A673 (cell line): ENCODE measurements at regions not wholly inside any gene's neighbourhood (a gene's known extent, or its start where the extent isn't known, plus 50 kb on each side); places are given as distances from the start of the nearest gene placed in this dataset.

Experiments
- CTCF ChIP-seq: fragments of 300-800, 200-600 bp; sonication (generic); conservative IDR thresholded peaks from 2 replicates; pipeline ENCODE4 v1.5.1; 2017; ENCODE audit warnings: low read depth, mild to moderate bottlenecking, antibody characterized with exemption, low read length, moderate library complexity, mixed read lengths
- EZH2 ChIP-seq: fragments of 200-600 bp; sonication (generic); IDR thresholded peaks from 2 replicates; pipeline ENCODE4 v1.6.1; 2017; ENCODE audit warnings: borderline replicate concordance, low read depth, mild to moderate bottlenecking, mixed read lengths, antibody characterized with exemption, low read length; ENCODE audit not compliant: poor library complexity, severe bottlenecking

- TF ChIP-seq CTCF (no peak), EZH2 (no peak)
These were observed 431.8 kb upstream of the CCDC54 start for GRCh38 chr3:106945435-106945834.
